CD4-positive, CD25-positive, alpha-beta regulatory T cell (primary cell): ENCODE measurements at regions not wholly inside any gene's neighbourhood (a gene's known extent, or its start where the extent isn't known, plus 50 kb on each side); places are given as distances from the start of the nearest gene placed in this dataset.

Source experiments
- ATAC-seq, 2 donors: fragments of 150-1000 bp; cut with Tn5 transposase; one replicate each; pipeline ENCODE4 v1.10.0; 2021; ENCODE audit warnings: low read depth in 2 of 2, moderate number of reproducible peaks in 2 of 2, moderate library complexity in 1 of 2
- DNase-seq, 3 donors: peaks; one replicate each; pipeline versions ENCODE4 v3.0.0 to v3.0.0-alpha.2; 2012 to 2022; ENCODE audit warnings: mixed read lengths in 1 of 3
- H3K27ac ChIP-seq: one replicate; pipeline ENCODE4 v1.7.0; 2013; ENCODE audit warnings: mild to moderate bottlenecking, low read length; ENCODE audit not compliant: insufficient read depth, poor library complexity, severe bottlenecking
- H3K27me3 ChIP-seq: one replicate; pipeline ENCODE4 v1.7.0; 2013; ENCODE audit warnings: low read length; ENCODE audit not compliant: control insufficient read depth, insufficient read depth
- H3K36me3 ChIP-seq: one replicate; pipeline ENCODE4 v1.7.0; 2013; ENCODE audit warnings: mild to moderate bottlenecking, low read length, moderate library complexity; ENCODE audit not compliant: control insufficient read depth, insufficient read depth
- H3K4me1 ChIP-seq: 2 replicates; pipeline ENCODE4 v1.7.0; 2013; ENCODE audit warnings: mild to moderate bottlenecking, low read length; ENCODE audit not compliant: insufficient read depth, control insufficient read depth, poor library complexity, severe bottlenecking
- H3K4me3 ChIP-seq: one replicate; pipeline ENCODE4 v1.7.0; 2013; ENCODE audit warnings: low read depth, mild to moderate bottlenecking, low read length, moderate library complexity
- H3K9me3 ChIP-seq, 2 experiments: 1 replicate in 1 of 2; 2 replicates in 1 of 2; pipeline ENCODE4 v1.7.0; 2013; ENCODE audit warnings: low read length in 2 of 2, mild to moderate bottlenecking in 1 of 2, moderate library complexity in 1 of 2; ENCODE audit not compliant: control insufficient read depth in 2 of 2
- H3K27ac Mint-ChIP-seq, 3 donors: one replicate each; pipeline ENCODE4 v1.8.0; 2020 to 2022; ENCODE audit warnings: mild to moderate bottlenecking in 3 of 3, mixed read lengths in 3 of 3, moderate library complexity in 2 of 3
- H3K27me3 Mint-ChIP-seq: one replicate; pipeline ENCODE4 v1.8.0; 2022; ENCODE audit warnings: mild to moderate bottlenecking, mixed read lengths
- H3K36me3 Mint-ChIP-seq: one replicate; pipeline ENCODE4 v1.8.0; 2020; ENCODE audit warnings: mixed read lengths
- H3K4me1 Mint-ChIP-seq, 4 donors: one replicate each; pipeline ENCODE4 v1.8.0; 2020 to 2022; ENCODE audit warnings: mixed read lengths in 4 of 4, mild to moderate bottlenecking in 1 of 4
- H3K4me3 Mint-ChIP-seq, 4 donors: one replicate each; pipeline ENCODE4 v1.8.0; 2020 to 2022; ENCODE audit warnings: mild to moderate bottlenecking in 4 of 4, mixed read lengths in 4 of 4, moderate library complexity in 3 of 4
- H3K9me3 Mint-ChIP-seq, 7 donors: one replicate each; pipeline ENCODE4 v1.8.0; 2020 to 2022; ENCODE audit warnings: mixed read lengths in 7 of 7, mild to moderate bottlenecking in 3 of 7, moderate library complexity in 2 of 7

GRCh38 chr6:165718491-165718891, 55.5 kb upstream of the PDE10A start:
- no peak overlapping the region for H3K27ac ChIP-seq
- peaks cover 4% of the 10 kb centered on the region for H3K27me3 Mint-ChIP-seq
- no peaks in the 10 kb centered on the region for H3K4me1 Mint-ChIP-seq
- no peaks in the 10 kb centered on the region for H3K36me3 Mint-ChIP-seq
- H3K27ac Mint-ChIP-seq: no peak overlapping the region
- no peaks in the 10 kb centered on the region for H3K27me3 ChIP-seq
- H3K36me3 ChIP-seq: no peaks in the 10 kb centered on the region
- no peak overlapping the region for H3K4me3 ChIP-seq
- ATAC-seq (no peak), DNase-seq (no peak)
- no peaks in the 10 kb centered on the region for H3K9me3 Mint-ChIP-seq
- H3K4me3 Mint-ChIP-seq: no peak overlapping the region
- no peaks in the 10 kb centered on the region for H3K9me3 ChIP-seq
- H3K4me1 ChIP-seq: no peaks in the 10 kb centered on the region

GRCh38 chr6:165717732-165718465, 54.9 kb upstream of the PDE10A start:
- no peaks in the 10 kb centered on the region for H3K4me1 Mint-ChIP-seq
- no peaks in the 10 kb centered on the region for H3K36me3 Mint-ChIP-seq
- no peak overlapping the region for H3K27ac ChIP-seq
- H3K9me3 ChIP-seq: no peaks in the 10 kb centered on the region
- H3K4me3 ChIP-seq: no peak overlapping the region
- ATAC-seq (no peak), DNase-seq (no peak)
- no peak overlapping the region for H3K4me3 Mint-ChIP-seq
- no peaks in the 10 kb centered on the region for H3K4me1 ChIP-seq
- H3K27me3 Mint-ChIP-seq: peaks cover 4% of the 10 kb centered on the region
- H3K27me3 ChIP-seq: no peaks in the 10 kb centered on the region
- no peaks in the 10 kb centered on the region for H3K36me3 ChIP-seq
- no peak overlapping the region for H3K27ac Mint-ChIP-seq
- peaks cover 0 to 2% (median 0%) of the 10 kb centered on the region in 7 donors for H3K9me3 Mint-ChIP-seq

GRCh38 chr6:165716886-165717285, 53.8 kb upstream of the PDE10A start:
- H3K27me3 Mint-ChIP-seq: peaks cover 4% of the 10 kb centered on the region
- peaks cover 0 to 2% (median 0%) of the 10 kb centered on the region in 7 donors for H3K9me3 Mint-ChIP-seq
- no peak overlapping the region for H3K4me3 Mint-ChIP-seq
- no peaks in the 10 kb centered on the region for H3K36me3 ChIP-seq
- H3K27me3 ChIP-seq: no peaks in the 10 kb centered on the region
- no peak overlapping the region for H3K27ac Mint-ChIP-seq
- no peak for ATAC-seq
- H3K27ac ChIP-seq: no peak overlapping the region
- no peaks in the 10 kb centered on the region for H3K4me1 Mint-ChIP-seq
- H3K4me3 ChIP-seq: no peak overlapping the region
- H3K9me3 ChIP-seq: no peaks in the 10 kb centered on the region
- H3K36me3 Mint-ChIP-seq: no peaks in the 10 kb centered on the region
- H3K4me1 ChIP-seq: no peaks in the 10 kb centered on the region
- no peak for DNase-seq

GRCh38 chr6:165715428-165715827, 52.4 kb upstream of the PDE10A start:
- H3K4me3 Mint-ChIP-seq: no peak overlapping the region
- H3K27me3 ChIP-seq: no peaks in the 10 kb centered on the region

GRCh38 chr6:165714907-165715306, 51.9 kb upstream of the PDE10A start:
- Mint-ChIP-seq H3K27ac (no peak overlapping the region), H3K4me3 (no peak overlapping the region), H3K4me1 (no peaks in the 10 kb centered on the region), H3K36me3 (no peaks in the 10 kb centered on the region), H3K9me3 (peaks cover 0 to 2% (median 0%) of the 10 kb centered on the region in 7 donors), H3K27me3 (peaks cover 3% of the 10 kb centered on the region)
- no peaks in the 10 kb centered on the region for H3K36me3 ChIP-seq
- no peak overlapping the region for H3K27ac ChIP-seq
- no peak for ATAC-seq
- no peaks in the 10 kb centered on the region for H3K9me3 ChIP-seq
- DNase-seq: no peak
- no peaks in the 10 kb centered on the region for H3K27me3 ChIP-seq
- no peak overlapping the region for H3K4me3 ChIP-seq
- no peaks in the 10 kb centered on the region for H3K4me1 ChIP-seq

More at GRCh38 chr6:165715428-165715827, 52.4 kb upstream of the PDE10A start:
- Mint-ChIP-seq H3K27ac (no peak overlapping the region), H3K9me3 (peaks cover 0 to 2% (median 0%) of the 10 kb centered on the region in 7 donors), H3K4me1 (no peaks in the 10 kb centered on the region), H3K27me3 (peaks cover 4% of the 10 kb centered on the region), H3K36me3 (no peaks in the 10 kb centered on the region)
- ATAC-seq: no peak
- Histone ChIP-seq H3K4me3 (no peak overlapping the region), H3K27ac (no peak overlapping the region), H3K36me3 (no peaks in the 10 kb centered on the region), H3K4me1 (no peaks in the 10 kb centered on the region), H3K9me3 (no peaks in the 10 kb centered on the region)
- DNase-seq: no peak

- Histone ChIP-seq H3K4me3 (no peak overlapping the region), H3K4me1 (no peaks in the 10 kb centered on the region), H3K27ac (no peak overlapping the region), H3K36me3 (no peaks in the 10 kb centered on the region), H3K9me3 (no peaks in the 10 kb centered on the region), H3K27me3 (no peaks in the 10 kb centered on the region)
- Mint-ChIP-seq H3K4me1 (no peaks in the 10 kb centered on the region), H3K9me3 (peaks cover 0 to 2% (median 0%) of the 10 kb centered on the region in 7 donors), H3K36me3 (no peaks in the 10 kb centered on the region), H3K27ac (no peak overlapping the region), H3K27me3 (no peaks in the 10 kb centered on the region), H3K4me3 (no peak overlapping the region)
- DNase-seq (no peak), ATAC-seq (no peak)
Measured at GRCh38 chr6:165713845-165714466, 50.9 kb upstream of the PDE10A start.
